GM18870 (cell line): ENCODE measurements at regions not wholly inside any gene's neighbourhood (a gene's known extent, or its start where the extent isn't known, plus 50 kb on each side); places are given as distances from the start of the nearest gene placed in this dataset.

Experiments
- ATAC-seq: cut with Tn5 transposase; IDR thresholded peaks from one replicate; pipeline ENCODE4 v1.9.1; 2021; ENCODE audit warnings: moderate library complexity; ENCODE audit not compliant: unreplicated experiment

DNA sequence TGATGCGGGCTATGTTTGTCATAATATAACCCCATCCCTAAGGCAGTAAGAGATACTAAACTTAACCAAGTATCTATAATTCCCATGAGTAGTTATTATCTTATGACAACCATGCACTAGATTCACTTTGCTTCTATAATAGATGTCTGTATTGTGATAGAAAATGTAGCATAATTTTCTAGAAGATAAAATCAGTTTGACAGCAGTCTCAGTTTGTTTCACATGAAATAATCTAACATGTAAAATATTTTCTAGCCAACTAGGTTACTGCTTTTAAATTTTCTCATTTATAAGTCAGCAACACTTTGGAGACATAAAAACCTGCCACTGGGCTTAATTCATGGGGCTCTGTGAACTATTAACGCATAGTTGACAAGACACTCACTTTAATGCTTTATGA, 1410.7 kb upstream of the ATXN8OS start:
- no peak for ATAC-seq

- no peak for ATAC-seq
These were observed 1415.6 kb upstream of the ATXN8OS start for GRCh38 chr13:68692049-68692448.

DNA sequence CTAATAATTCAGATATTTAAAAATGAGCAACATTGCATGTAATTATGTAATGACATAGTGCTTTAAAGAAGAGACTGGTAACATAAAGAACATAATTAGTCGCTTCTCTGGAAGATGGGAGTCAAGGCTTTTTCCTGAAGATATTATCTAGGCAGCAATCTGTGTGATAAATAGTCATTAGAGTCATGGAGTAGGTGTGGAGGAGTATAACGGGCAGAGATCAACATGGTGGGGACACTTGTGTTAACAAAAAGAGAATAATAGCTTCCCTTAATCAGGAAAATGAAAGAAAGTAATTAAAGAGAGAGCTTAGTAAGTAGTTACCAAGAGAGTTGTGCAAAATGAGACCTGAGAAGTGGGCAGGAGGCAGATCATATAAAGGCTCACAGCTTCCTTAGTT, 1417.1 kb upstream of the ATXN8OS start:
- ATAC-seq = no peak

- ATAC-seq = no peak
These were observed 1431.0 kb upstream of the ATXN8OS start for GRCh38 chr13:68676513-68677115.

- no peak for ATAC-seq
These were observed 1432.4 kb upstream of the ATXN8OS start for GRCh38 chr13:68675209-68675608.

DNA sequence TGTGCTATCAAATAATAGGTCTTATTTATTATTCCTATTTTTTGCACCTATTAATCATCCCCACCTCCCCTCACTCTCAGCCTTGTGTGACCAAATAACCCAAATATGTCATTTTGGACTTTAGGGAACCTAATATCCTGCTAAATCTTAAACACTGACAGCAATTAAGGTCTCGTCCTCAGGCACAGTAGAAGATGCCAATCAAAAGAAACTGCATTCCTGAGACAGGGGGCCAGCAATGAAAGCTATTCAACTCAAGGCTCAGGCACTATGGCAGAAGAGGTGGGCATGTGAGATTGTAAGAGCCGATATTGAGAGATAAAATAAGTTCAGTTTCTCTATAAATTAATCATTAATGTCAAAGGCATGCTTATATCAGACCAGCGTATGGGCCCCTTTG, 1437.7 kb upstream of the PCDH9 start:
- ATAC-seq = no peak

- ATAC-seq = no peak
These were observed 1436.8 kb upstream of the PCDH9 start for GRCh38 chr13:68666774-68667397.

DNA sequence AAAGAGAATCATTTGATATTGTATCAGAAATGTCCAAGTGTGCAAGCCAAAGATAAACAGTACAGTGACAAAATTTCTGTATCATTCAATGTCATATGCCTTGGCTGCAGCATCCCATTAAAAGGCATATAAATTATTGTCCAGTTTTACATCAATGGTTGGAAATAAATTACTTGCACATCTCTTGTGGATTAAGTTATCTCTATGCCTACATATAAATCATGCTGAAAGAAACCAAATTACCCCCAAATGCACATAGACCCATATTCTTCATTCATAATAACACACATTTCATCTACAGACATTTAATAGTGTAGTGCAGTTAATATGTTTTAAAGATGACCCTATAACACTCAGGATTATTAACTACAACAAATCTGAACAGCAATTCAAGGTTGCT, 1415.7 kb upstream of the PCDH9 start:
- ATAC-seq = no peak

- no peak for ATAC-seq
These were observed 1414.5 kb upstream of the PCDH9 start for GRCh38 chr13:68644611-68645010.

- no peak for ATAC-seq
These were observed 1406.6 kb upstream of the PCDH9 start for GRCh38 chr13:68636784-68637183.

- ATAC-seq = no peak
These were observed 1398.9 kb upstream of the PCDH9 start for GRCh38 chr13:68628994-68629393.

- no peak for ATAC-seq
These were observed 1397.2 kb upstream of the PCDH9 start for GRCh38 chr13:68627379-68627778.

GRCh38 chr13:68616600-68617222, 1386.6 kb upstream of the PCDH9 start:
- ATAC-seq = no peak

DNA sequence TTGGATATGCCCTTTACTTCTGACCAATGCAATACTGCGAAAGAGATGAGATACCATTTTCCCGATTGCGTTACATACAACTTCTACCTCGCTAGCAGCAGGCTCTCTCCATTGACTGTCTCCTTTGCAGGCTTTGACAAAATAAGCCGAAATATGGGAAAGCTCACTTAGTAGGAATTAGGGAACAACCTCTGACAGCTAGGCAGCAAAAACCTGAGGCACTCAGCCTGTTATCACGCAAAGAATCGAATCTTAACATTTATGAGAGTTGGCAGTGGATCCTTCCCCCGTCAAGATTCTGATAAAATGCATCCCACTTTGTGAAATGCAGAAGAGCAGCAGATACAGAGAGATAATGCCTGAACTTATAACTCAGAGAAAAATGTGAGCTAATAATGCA, 1379.5 kb upstream of the PCDH9 start:
- ATAC-seq = no peak

- no peak for ATAC-seq
These were observed 1378.0 kb upstream of the PCDH9 start for GRCh38 chr13:68608147-68608546.

DNA sequence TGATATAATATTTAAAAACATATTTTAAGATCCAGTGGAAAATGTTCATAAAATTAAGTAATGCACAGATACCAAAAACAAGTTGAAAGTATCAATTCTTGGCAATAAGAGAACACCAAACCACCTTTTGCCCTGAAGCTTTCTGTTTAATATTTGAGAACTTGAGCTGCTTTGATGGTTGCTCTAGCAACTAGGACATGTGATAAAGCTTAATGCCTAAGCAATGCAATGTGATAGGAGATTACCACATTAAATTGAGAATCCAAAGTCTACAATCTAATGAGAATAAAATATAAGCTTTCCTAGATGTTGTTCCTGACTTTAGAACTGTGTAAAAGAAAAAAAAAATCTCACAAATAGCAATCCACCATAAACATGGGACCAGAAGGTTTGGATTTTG, 1367.5 kb upstream of the PCDH9 start:
- ATAC-seq = no peak

DNA sequence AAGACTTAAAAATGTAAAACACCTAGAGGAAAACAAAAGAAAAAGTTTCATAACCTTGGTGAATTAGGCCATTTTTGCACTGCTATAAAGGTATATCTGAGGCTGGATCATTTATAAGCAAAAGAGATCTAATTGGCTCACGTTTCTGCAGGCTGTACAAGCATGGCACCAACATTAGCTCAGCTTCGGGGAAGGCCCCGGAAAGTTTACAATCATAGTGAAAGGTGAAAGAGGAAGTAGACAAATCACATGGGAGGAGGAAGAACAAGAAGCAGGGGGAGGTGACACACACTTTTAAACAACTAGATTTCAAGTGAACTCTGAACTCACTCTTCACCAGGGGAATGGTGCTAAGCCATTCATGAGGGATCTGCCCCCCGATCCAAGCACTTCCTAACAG, 1358.5 kb upstream of the PCDH9 start:
- peak; percentile 97 for ATAC-seq

DNA sequence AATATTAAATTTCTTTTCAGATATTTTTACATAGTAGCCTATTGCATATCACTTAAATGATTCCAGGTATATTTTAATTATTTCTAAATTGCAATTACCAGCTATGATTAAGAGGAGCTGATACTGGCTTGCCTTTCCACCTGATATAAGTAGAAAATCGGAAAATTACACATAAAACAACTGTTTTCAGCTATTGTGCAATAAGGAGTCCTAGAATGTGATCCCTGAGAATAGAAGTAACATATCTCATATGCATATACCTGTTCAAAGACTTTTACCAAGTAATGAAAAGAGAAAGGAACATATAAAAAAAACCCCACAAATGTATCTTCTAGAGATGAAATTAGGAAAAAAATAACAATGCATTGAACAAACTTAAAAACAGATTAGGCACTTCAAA, 1354.6 kb upstream of the PCDH9 start:
- no peak for ATAC-seq

- ATAC-seq = no peak
These were observed 1343.9 kb upstream of the PCDH9 start for GRCh38 chr13:68574053-68574452.

- ATAC-seq = no peak
These were observed 1321.8 kb upstream of the PCDH9 start for GRCh38 chr13:68551701-68552522.

DNA sequence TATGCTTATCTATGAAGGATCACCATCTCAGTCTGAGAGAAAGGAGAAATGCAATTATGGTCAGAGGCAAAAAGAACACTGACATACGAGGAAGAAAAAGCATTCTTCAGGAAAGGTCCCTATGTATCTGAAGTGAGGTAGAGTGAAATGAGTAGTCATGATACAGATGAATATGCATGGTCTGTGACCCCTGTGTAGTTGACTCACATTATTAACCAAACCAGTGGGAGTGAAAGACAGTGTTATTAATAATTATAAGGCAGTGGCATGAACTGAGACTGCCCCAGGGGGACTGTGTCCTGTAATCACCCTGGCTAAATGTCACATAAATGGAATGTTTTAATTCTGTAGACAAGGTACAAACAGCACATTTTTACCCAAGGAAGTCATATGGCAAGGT, 1320.2 kb upstream of the PCDH9 start:
- ATAC-seq = peak; percentile 74

- no peak for ATAC-seq
These were observed 1310.1 kb upstream of the PCDH9 start for GRCh38 chr13:68540244-68540643.
